Adrenal gland (tissue), 5 donors: ENCODE measurements at regions not wholly inside any gene's neighbourhood (a gene's known extent, or its start where the extent isn't known, plus 50 kb on each side); places are given as distances from the start of the nearest gene placed in this dataset.

Experiments
- CTCF ChIP-seq, 6 experiments: fragments of 450-650 bp in 4 of 6; fragments of 200-600 bp in 2 of 6; sonication (generic) in 1 of 6; IDR thresholded peaks; 1 replicate in 5 of 6; 2 replicates in 1 of 6; pipeline versions ENCODE4 v1.5.1 to v1.8.0; 2016 to 2021; ENCODE audit warnings: antibody characterized with exemption in 6 of 6, mild to moderate bottlenecking in 2 of 6, moderate library complexity in 1 of 6
- POLR2A ChIP-seq, 2 donors: fragments of 450-650 bp; IDR thresholded peaks; one replicate each; pipeline ENCODE4 v1.6.1; 2017; ENCODE audit warnings: antibody characterized with exemption in 2 of 2, mild to moderate bottlenecking in 2 of 2, moderate library complexity in 1 of 2
- donor health status: DM: no; HTN: no; CAD: no.

DNA sequence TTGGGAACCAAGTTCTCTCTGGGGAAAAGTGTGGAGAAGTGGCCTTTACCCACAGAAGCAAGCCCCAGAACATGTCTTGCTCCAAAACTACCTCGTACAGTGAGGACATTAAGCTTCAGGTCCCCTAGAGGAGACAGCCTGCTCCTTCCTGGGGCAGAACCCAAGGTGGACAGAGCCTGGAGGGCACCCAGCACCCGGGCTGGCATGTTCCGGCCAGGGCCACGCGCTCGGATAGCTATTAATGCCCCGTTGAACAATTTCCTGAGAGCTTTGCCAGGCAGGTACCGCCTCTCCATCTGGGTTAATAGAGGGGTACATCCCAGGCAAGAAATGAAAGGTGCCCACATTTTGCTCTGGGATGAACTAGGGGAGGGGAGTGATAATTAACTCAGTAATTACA, 169.0 kb upstream of the GRK3 start:
- no peak for TF ChIP-seq CTCF (IDR thresholded peaks at IDR 0.05)
- no peak for TF ChIP-seq POLR2A (IDR thresholded peaks at IDR 0.05)
